Naive B cell (primary cell): ENCODE measurements at regions not wholly inside any gene's neighbourhood (a gene's known extent, or its start where the extent isn't known, plus 50 kb on each side); places are given as distances from the start of the nearest gene placed in this dataset.
A peak's percentile ranks its signal among the peaks of the same experiment; 100 is the strongest.
"Not testable (repeated sequence)": the region's sequence is repeated elsewhere in the genome, so short reads cannot be mapped to it uniquely, and the experiment has no call there.

ENCODE experiments used
- ATAC-seq, 2 donors: fragments of 150-1000 bp; cut with Tn5 transposase; 2 replicates each; pipeline ENCODE4 v1.10.0; 2021; ENCODE audit warnings: low read depth in 2 of 2, mild to moderate bottlenecking in 2 of 2, moderate library complexity in 2 of 2
- DNase-seq: peaks from one replicate; pipeline ENCODE4 v3.0.0; 2022
- H3K27ac Mint-ChIP-seq, 6 donors: one replicate each; pipeline ENCODE4 v1.8.0; 2020 to 2022; ENCODE audit warnings: mild to moderate bottlenecking in 6 of 6, mixed read lengths in 6 of 6, moderate library complexity in 5 of 6, inconsistent platforms in 2 of 6
- H3K27me3 Mint-ChIP-seq, 3 donors: one replicate each; pipeline ENCODE4 v1.8.0; 2021 to 2022; ENCODE audit warnings: mixed read lengths in 3 of 3, mild to moderate bottlenecking in 1 of 3
- H3K36me3 Mint-ChIP-seq, 2 donors: one replicate each; pipeline ENCODE4 v1.8.0; 2020 to 2022; ENCODE audit warnings: mixed read lengths in 2 of 2, inconsistent platforms in 1 of 2, mild to moderate bottlenecking in 1 of 2
- H3K4me1 Mint-ChIP-seq, 3 donors: one replicate each; pipeline ENCODE4 v1.8.0; 2020 to 2022; ENCODE audit warnings: mixed read lengths in 3 of 3, inconsistent platforms in 1 of 3, mild to moderate bottlenecking in 1 of 3, moderate library complexity in 1 of 3
- H3K4me3 Mint-ChIP-seq, 8 donors: one replicate each; pipeline ENCODE4 v1.8.0; 2020 to 2022; ENCODE audit warnings: mild to moderate bottlenecking in 8 of 8, mixed read lengths in 8 of 8, moderate library complexity in 8 of 8, inconsistent platforms in 2 of 8
- H3K9me3 Mint-ChIP-seq, 7 donors: one replicate each; pipeline ENCODE4 v1.8.0; 2020 to 2022; ENCODE audit warnings: mixed read lengths in 7 of 7, mild to moderate bottlenecking in 5 of 7, inconsistent platforms in 2 of 7, moderate library complexity in 1 of 7

DNA sequence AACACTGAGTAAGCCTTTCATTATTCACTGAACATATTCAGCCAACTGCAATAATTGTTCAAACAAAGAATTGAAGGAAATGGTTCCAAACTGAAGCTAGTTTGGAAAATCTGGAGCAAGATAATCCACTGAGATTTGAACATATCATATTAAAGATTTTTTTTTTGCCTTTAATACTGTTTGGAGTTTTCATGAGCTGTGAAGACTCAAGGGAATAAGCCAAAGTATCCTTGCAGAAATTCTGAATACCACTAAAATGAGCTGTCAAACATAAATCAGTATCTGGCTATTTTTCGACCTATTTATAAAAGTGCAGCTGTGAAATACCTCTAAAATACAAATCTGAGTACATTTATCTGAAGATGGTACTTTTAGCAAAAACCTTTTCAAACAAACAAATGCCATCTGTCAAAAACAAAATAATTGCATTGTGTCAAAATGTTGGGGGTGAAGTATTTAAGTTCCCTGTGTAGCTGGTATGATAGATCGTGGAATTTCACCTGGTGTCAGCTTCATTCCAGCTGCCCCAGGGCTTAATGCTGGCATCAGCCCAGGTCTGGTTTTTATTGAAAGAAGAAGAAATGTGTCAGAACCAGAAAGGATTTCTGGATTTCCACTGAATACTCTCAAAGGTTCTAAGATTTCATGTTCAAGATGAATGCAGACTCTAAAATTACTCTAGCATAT lies 149.0 kb upstream of the GRAMD2B start:
- H3K4me1 Mint-ChIP-seq = no peaks in the 10 kb centered on the region
- no peak for ATAC-seq

DNA sequence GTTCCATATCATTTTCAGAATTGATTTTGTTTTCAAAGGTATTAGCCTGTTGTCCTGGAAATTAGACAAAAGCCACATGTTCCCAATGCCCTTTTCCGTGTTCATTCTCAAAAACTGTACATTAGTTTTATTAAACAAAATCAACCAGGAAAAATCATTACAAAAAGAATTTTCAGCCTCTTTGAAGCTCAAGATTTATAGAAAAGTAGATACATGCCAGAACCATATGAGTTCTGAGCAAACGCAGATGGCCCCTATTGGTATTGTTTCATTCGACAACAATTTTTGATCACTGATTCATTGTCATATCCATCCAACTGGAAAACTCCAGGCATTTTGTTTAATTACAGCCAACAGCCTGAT lies 148.5 kb upstream of the GRAMD2B start:
- H3K36me3 Mint-ChIP-seq = no peaks in the 10 kb centered on the region
- peaks cover 0 to 6% (median 4%) of the 10 kb centered on the region in 7 donors for H3K9me3 Mint-ChIP-seq
- ATAC-seq (no peak), DNase-seq (no peak)
- H3K4me1 Mint-ChIP-seq = no peaks in the 10 kb centered on the region
- peaks cover 0 to 17% (median 3%) of the 10 kb centered on the region in 3 donors for H3K27me3 Mint-ChIP-seq
- H3K4me3 Mint-ChIP-seq = no peak overlapping the region
- H3K27ac Mint-ChIP-seq = no peak overlapping the region

More for the DNA sequence above, 149.0 kb upstream of the GRAMD2B start:
- DNase-seq = no peak
- no peak overlapping the region for H3K27ac Mint-ChIP-seq
- H3K36me3 Mint-ChIP-seq = no peaks in the 10 kb centered on the region
- H3K4me3 Mint-ChIP-seq = no peak overlapping the region
- H3K9me3 Mint-ChIP-seq = peaks cover 0 to 5% (median 2%) of the 10 kb centered on the region in 7 donors
- peaks cover 3 to 14% (median 8%) of the 10 kb centered on the region in 3 donors for H3K27me3 Mint-ChIP-seq

DNA sequence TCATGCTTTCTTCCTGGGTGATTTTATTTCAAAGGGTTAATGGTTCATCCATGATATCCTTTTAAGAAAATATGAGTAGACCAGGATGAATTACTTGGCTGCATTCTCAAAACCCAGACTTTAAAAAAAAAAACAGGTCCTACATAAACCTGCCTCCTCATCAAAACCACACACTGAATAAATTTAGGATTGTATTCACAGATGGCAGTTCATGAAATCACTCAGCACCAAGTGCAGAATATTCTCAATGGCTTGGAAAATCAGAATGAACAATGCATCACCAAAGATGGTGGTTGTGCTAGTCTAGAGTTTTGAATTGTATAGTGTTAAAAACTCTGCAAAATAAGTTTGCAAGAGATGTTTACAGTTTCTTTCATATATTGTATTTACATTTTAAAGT lies 145.4 kb upstream of the GRAMD2B start:
- Mint-ChIP-seq H3K27ac (no peak overlapping the region), H3K9me3 (peaks cover 0 to 8% (median 4%) of the 10 kb centered on the region in 7 donors), H3K36me3 (no peaks in the 10 kb centered on the region), H3K4me3 (no peak overlapping the region), H3K4me1 (no peaks in the 10 kb centered on the region), H3K27me3 (peaks cover 0 to 8% (median 4%) of the 10 kb centered on the region in 3 donors)
- ATAC-seq (no peak), DNase-seq (no peak)

DNA sequence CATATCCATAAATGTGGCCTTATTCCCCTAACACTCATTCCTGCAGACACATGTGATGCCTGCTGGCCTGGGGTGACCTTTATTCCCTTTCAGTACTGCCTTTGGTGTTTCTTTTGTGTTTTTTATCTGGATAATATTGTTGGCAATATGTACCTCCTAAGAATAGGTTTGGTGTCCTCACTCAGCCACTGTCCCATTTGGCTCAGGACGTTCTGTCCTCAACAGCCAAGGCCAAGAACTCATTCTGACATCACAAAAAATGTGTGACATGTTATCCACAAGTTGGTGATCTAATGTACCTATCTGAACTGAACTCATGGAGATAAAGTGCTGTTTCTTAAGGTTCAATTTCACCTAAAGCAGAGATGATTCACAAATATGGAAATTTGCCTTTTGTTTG lies 142.9 kb upstream of the GRAMD2B start:
- Mint-ChIP-seq H3K9me3 (peaks cover 0 to 7% (median 0%) of the 10 kb centered on the region in 7 donors), H3K4me1 (no peaks in the 10 kb centered on the region), H3K36me3 (no peaks in the 10 kb centered on the region), H3K27ac (no peak overlapping the region), H3K27me3 (peaks cover 0 to 8% (median 4%) of the 10 kb centered on the region in 3 donors), H3K4me3 (no peak overlapping the region)
- ATAC-seq (no peak), DNase-seq (no peak)

DNA sequence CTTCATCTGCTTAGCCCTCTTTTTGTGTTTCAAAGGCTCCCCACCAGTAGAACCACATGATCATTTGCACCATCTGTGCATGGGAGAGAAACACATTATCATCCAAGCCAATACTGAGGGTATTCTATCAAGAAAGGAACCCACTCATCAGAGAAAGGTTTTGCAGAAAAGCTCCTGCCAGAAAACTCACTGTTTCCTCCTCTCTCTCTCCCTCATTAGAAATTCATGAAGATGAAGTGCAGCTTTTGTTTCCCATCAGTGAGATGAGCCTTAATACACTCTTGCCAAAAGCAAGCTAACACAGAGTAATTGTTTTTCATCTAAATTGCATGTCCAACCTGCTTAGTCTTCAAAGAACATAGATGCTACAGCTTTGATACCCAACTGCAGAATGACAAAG lies 142.4 kb upstream of the GRAMD2B start:
- no peak for DNase-seq
- H3K27ac Mint-ChIP-seq = peak overlapping the region in 1 of 6 donors; percentile 6
- H3K9me3 Mint-ChIP-seq = peaks cover 0 to 7% (median 0%) of the 10 kb centered on the region in 7 donors
- H3K36me3 Mint-ChIP-seq = no peaks in the 10 kb centered on the region
- H3K27me3 Mint-ChIP-seq = peaks cover 0 to 8% (median 4%) of the 10 kb centered on the region in 3 donors
- H3K4me3 Mint-ChIP-seq = no peak overlapping the region
- no peak for ATAC-seq
- no peaks in the 10 kb centered on the region for H3K4me1 Mint-ChIP-seq

DNA sequence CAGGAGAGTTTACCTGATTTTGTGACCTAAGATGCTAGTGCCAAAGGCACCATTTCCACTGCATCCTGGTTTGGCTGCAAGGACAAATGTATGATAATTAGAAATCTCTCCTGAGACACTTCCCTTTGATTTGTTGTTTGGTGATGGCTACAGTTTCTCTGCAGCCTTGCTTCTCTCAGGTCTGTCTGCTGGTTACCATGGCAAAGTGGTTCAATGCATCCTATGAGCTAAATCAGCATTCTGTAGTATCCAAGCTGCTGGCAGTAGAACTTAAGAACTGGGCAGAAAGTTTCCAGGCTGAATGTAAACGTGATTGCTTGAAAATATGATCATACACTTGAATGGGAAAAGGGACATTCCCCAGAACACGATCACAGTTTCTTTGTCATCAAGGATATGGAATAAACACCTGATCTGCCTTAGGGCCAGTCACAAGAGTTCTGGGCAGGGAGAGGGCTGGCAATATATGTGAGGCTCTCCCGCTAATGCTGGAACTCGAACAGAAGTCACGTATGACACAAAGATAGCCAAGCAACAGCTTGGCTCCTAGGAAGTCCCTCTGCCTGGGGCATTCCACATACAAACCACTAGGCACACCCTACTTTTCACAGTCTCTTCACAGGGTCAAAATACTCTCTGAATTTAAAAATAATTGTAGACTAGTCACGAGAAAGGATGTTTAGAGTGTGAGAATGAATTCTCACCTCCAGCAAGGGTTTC lies 138.1 kb upstream of the GRAMD2B start:
- Mint-ChIP-seq H3K36me3 (no peaks in the 10 kb centered on the region), H3K4me1 (no peaks in the 10 kb centered on the region), H3K27me3 (peaks cover 0 to 14% (median 8%) of the 10 kb centered on the region in 3 donors), H3K27ac (no peak overlapping the region), H3K9me3 (peaks cover 0 to 2% (median 0%) of the 10 kb centered on the region in 7 donors), H3K4me3 (no peak overlapping the region)
- ATAC-seq (no peak), DNase-seq (no peak)

DNA sequence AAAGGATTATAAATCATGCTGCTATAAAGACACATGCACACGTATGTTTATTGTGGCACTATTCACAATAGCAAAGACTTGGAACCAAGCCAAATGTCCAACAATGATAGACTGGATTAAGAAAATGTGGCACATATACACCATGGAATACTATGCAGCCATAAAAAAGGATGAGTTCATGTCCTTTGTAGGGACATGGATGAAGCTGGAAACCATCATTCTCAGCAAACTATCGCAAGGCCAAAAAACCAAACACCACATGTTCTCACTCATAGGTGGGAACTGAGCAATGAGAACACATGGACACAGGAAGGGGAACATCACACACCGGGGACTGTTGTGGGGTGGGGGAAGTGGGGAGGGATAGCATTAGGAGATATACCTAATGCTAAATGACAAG lies 127.1 kb upstream of the GRAMD2B start:
- not testable (repeated sequence) for DNase-seq, H3K4me1 Mint-ChIP-seq, ATAC-seq, H3K36me3 Mint-ChIP-seq, H3K4me3 Mint-ChIP-seq, H3K27ac Mint-ChIP-seq, H3K27me3 Mint-ChIP-seq
- peaks cover 0 to 16% (median 2%) of the 10 kb centered on the region in 7 donors for H3K9me3 Mint-ChIP-seq

DNA sequence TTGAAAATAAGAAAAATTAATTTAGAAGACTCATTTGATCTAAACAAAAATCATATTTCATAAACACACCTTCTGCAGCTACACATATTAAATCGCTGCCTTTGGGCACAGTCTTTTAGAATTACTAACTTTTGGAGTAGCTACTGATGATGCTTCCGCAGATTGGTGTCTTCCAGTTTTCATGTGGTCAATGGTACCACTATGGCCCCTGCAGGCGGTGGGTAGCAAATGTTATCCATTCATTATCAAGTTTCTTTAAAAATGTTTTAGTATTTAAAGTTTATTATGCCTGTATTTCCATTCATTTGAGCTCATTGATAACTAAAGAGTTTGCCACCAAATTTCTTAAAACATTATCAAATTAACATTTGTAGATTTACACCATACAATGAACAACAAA lies 122.9 kb upstream of the GRAMD2B start:
- no peaks in the 10 kb centered on the region for H3K4me1 Mint-ChIP-seq
- peaks cover 0 to 20% (median 15%) of the 10 kb centered on the region in 7 donors for H3K9me3 Mint-ChIP-seq
- ATAC-seq (no peak), DNase-seq (no peak)
- no peak overlapping the region for H3K27ac Mint-ChIP-seq
- no peak overlapping the region for H3K4me3 Mint-ChIP-seq
- H3K36me3 Mint-ChIP-seq = no peaks in the 10 kb centered on the region
- peaks cover 7 to 21% (median 12%) of the 10 kb centered on the region in 3 donors for H3K27me3 Mint-ChIP-seq

DNA sequence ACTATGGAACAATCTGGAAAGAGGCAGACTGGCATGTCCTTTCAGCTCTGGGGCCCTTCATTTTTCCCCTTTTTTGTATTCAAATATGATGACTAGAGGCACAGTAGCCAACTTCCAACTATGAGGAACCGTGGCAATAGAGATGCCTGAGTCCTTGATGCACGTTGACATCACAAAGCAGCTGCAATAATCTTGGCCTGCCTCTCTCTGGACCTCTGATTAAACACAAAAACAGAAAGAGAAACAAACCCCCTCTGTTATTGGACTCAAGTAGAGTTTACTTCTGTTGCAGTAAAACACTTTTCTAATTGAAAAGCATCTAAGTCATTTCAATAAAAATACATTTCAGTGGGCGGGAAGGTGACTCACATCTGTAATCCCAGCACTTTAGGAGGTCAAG lies 122.2 kb upstream of the GRAMD2B start:
- no peaks in the 10 kb centered on the region for H3K4me1 Mint-ChIP-seq
- H3K27ac Mint-ChIP-seq = peak overlapping the region in 1 of 6 donors; percentile 13
- no peak for DNase-seq

DNA sequence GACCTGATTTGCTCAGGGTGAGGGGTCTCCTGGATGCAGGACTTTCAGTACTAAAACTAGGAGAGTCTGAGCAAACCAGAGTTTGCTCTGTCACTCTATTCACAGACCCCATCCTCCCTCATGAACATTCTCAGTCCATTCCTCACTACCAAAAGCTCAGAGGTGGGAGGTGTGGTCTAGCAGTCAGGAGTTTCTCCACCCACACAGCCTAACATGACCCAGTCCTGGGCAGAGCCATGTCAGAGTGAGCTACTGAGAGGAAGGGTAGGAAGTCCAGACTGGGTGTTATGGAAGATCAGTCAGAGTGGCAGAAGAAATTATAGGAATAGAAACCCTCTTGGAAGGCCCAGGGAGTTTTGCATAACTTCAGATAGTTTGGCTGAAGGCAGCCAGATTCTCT lies 113.3 kb upstream of the GRAMD2B start:
- Mint-ChIP-seq H3K36me3 (no peaks in the 10 kb centered on the region), H3K27me3 (peaks cover 6 to 25% (median 20%) of the 10 kb centered on the region in 3 donors), H3K9me3 (peaks cover 4 to 22% (median 6%) of the 10 kb centered on the region in 7 donors), H3K4me3 (no peak overlapping the region), H3K27ac (peak overlapping the region in 1 of 6 donors; percentile 29), H3K4me1 (no peaks in the 10 kb centered on the region)
- ATAC-seq (no peak), DNase-seq (no peak)

More for the DNA sequence above, 122.2 kb upstream of the GRAMD2B start:
- H3K4me3 Mint-ChIP-seq = no peak overlapping the region
- H3K27me3 Mint-ChIP-seq = peaks cover 9 to 25% (median 15%) of the 10 kb centered on the region in 3 donors
- no peak for ATAC-seq
- H3K9me3 Mint-ChIP-seq = peaks cover 0 to 25% (median 15%) of the 10 kb centered on the region in 7 donors
- H3K36me3 Mint-ChIP-seq = no peaks in the 10 kb centered on the region

DNA sequence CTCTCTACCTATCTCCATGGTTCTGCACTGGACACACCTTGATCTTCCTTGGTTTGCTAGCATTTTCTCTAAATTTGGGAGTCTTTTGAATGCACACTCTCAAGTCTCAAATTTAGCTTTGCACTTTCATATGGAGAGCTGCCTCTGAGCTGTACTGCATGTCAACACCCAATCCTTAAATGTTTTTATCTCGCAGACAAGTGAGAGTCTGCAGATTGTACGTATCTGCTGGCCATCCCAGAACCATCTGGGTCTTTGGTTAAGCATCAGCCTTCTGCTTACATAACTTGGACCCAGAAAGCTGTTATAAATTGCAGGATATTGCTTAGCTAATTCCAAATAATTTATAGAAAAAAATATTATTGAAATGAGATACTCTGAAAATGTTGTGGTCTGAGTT lies 111.4 kb upstream of the GRAMD2B start:
- peaks cover 7 to 27% (median 10%) of the 10 kb centered on the region in 3 donors for H3K27me3 Mint-ChIP-seq
- no peak for ATAC-seq
- H3K4me1 Mint-ChIP-seq = no peaks in the 10 kb centered on the region
- no peak overlapping the region for H3K27ac Mint-ChIP-seq
- H3K9me3 Mint-ChIP-seq = peaks cover 2 to 11% (median 6%) of the 10 kb centered on the region in 7 donors
- no peak for DNase-seq
- H3K4me3 Mint-ChIP-seq = no peak overlapping the region
- H3K36me3 Mint-ChIP-seq = no peaks in the 10 kb centered on the region

DNA sequence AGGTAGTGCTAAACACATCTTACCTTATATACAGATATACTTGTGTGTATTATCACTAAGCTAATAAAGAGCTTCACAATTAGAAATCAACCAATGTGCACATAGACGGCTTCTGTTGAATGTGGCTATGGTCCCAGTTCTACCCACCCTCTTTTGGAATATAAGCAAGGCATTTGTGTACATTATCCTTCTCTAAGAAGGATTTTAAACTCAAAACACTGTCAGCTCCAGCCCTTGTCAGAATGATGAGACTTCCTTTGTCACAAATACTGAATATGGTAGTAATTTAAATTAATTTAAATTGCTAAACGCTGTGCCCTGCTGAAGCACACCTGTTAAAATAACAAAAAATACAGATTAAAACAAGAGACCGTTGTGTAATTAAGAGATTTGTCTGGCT lies 107.9 kb upstream of the GRAMD2B start:
- peaks cover 10 to 32% (median 14%) of the 10 kb centered on the region in 3 donors for H3K27me3 Mint-ChIP-seq
- DNase-seq = no peak
- no peak overlapping the region for H3K27ac Mint-ChIP-seq
- peaks cover 0 to 3% (median 0%) of the 10 kb centered on the region in 7 donors for H3K9me3 Mint-ChIP-seq
- ATAC-seq = no peak
- no peaks in the 10 kb centered on the region for H3K4me1 Mint-ChIP-seq
- H3K36me3 Mint-ChIP-seq = no peaks in the 10 kb centered on the region
- no peak overlapping the region for H3K4me3 Mint-ChIP-seq

DNA sequence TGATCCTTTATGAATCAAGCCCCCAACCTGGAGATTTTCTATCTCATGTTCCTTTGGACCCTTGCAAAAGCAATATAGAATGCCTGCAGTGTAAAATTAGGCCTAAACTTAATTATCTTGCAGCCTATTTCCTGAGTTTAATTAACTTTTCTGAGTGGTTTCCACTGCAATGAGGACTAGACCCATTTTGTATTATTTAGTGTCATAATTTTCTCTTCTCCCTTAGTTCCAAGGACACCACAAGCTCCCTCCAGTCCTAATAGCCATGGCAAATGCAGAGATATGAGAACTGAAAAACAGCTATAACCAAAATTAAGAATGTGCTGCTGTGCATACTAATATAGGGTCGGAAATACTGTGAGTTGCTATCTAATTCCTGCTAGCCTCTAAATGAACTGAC lies 90.9 kb upstream of the GRAMD2B start:
- H3K27ac Mint-ChIP-seq = no peak overlapping the region
- no peaks in the 10 kb centered on the region for H3K4me1 Mint-ChIP-seq
- H3K9me3 Mint-ChIP-seq = no peaks in the 10 kb centered on the region
- H3K4me3 Mint-ChIP-seq = no peak overlapping the region
- ATAC-seq = no peak
- peaks cover 7 to 15% (median 9%) of the 10 kb centered on the region in 3 donors for H3K27me3 Mint-ChIP-seq
- H3K36me3 Mint-ChIP-seq = no peaks in the 10 kb centered on the region
- no peak for DNase-seq

DNA sequence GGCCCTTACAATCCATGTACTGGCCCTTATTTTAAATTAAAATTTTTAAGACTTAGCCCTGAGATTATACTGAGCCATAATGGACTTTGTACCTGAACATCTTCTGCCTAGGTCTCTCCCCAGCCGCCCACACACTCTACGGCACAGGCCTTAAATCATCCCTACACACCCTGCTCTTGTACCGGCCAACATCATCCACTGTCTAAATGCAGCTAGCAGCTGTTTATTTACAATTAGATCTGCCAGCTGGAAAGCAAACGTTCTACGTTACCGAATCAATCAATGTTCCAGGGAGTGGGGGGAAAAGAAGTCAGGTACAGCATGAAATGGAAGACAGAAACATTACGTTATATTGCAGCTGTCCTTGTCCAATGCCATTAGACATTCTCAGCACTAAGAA lies 88.4 kb upstream of the GRAMD2B start:
- DNase-seq (no peak), ATAC-seq (no peak)
- H3K27ac Mint-ChIP-seq = no peak overlapping the region
- H3K4me3 Mint-ChIP-seq = no peak overlapping the region
- H3K4me1 Mint-ChIP-seq = no peaks in the 10 kb centered on the region
- no peaks in the 10 kb centered on the region for H3K36me3 Mint-ChIP-seq
- H3K9me3 Mint-ChIP-seq = no peaks in the 10 kb centered on the region
- H3K27me3 Mint-ChIP-seq = peaks cover 3 to 15% (median 8%) of the 10 kb centered on the region in 3 donors
